ENCODE measurements at regions not wholly inside any gene's neighbourhood (a gene's known extent, or its start where the extent isn't known, plus 50 kb on each side); places are given as distances from the start of the nearest gene placed in this dataset.

DNA sequence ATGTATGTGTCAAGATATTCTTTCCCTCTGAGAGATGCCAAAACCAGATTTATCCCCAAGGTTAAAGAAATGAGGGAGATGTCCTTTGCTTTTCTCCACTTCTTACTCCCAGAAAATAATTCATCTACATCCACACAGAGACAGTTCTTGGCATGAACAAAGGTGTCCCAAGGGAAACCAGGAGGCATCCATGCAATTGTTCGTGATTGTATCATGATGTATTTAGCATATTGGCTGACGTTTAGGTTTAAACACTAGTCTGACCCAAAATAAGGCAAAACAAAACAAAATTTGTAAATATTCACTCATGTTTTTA is 223.9 kb downstream of the C7orf25 start:
- H3K4me3 ChIP-seq (ENCODE audit: low read depth, low read length) = no peak overlapping the region
- TF ChIP-seq, protein P1, sequence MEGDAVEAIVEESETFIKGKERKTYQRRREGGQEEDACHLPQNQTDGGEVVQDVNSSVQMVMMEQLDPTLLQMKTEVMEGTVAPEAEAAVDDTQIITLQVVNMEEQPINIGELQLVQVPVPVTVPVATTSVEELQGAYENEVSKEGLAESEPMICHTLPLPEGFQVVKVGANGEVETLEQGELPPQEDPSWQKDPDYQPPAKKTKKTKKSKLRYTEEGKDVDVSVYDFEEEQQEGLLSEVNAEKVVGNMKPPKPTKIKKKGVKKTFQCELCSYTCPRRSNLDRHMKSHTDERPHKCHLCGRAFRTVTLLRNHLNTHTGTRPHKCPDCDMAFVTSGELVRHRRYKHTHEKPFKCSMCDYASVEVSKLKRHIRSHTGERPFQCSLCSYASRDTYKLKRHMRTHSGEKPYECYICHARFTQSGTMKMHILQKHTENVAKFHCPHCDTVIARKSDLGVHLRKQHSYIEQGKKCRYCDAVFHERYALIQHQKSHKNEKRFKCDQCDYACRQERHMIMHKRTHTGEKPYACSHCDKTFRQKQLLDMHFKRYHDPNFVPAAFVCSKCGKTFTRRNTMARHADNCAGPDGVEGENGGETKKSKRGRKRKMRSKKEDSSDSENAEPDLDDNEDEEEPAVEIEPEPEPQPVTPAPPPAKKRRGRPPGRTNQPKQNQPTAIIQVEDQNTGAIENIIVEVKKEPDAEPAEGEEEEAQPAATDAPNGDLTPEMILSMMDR (IDR thresholded peaks at IDR 0.05; ENCODE audit: borderline replicate concordance, insufficient read depth, low read depth, low read length) = no peak

DNA sequence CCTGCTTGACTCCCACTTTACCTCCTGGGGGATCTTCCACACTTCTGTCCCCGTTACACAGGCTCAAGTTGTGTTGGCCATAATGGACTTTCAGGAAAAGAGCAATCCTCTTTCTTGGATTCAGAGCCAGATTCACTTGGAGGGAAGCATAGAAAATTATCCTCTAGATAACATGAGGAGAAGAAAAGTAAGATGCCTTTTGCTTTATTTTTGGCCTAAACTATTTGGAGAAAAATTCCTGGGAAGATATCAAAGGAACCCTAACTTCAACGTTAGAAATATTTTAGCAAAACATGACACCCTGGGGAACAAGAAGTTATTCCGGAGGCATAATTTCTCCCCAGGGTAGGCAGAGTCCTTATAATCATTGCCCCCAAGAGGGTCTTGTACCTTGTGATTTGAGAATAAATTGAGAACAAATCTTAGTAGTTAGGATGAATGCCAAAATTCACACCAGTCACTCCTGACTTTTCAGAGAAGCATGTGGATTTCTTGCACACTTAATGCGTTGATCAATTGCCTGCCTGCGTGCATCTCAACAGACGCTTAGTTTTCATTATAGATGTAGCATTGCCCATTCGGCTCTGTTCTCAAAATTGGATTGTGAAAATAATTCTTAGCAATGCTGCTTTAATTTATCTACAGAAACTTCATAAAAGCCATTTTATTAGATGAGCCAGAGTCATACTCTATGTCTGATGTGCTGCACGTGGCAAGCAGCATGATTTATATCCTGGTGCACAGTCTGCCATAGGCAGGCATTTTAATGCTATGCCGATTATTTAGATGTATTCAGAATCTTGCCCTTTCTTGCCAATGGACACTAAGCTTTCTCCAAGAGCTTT is 224.4 kb downstream of the C7orf25 start:
- TF ChIP-seq, protein P1 (IDR thresholded peaks at IDR 0.05; ENCODE audit: borderline replicate concordance, insufficient read depth, low read depth, low read length) = no peak
- no peak overlapping the region for H3K4me3 ChIP-seq (ENCODE audit: low read depth, low read length)

DNA sequence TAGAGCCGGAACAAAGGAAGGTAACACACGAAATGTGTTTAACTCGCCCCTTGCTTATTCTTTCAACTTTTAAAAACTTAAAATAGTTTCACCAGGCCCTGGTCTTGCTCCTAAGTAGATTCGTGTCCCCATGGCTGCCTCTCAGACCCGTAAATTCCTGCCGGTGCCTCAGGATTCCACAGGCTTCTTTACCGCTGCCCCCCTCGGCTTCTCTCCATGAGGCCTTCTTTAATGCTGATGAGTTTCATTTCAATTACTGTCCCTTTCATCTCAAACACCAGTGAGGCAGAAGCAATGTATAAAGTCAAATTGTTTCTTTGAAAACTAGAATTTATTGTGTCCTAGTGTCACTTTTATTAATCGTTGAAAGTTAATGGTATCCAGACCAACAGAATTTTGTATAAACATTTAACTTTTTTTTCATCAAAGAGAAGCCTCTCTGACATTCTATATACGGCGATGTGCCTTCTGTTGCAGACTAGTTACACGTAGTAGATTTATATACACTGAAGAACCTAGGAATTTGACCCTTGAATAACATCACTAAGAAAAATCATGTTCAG is 225.2 kb downstream of the C7orf25 start:
- TF ChIP-seq, protein P1 (IDR thresholded peaks at IDR 0.05; ENCODE audit: borderline replicate concordance, insufficient read depth, low read depth, low read length) = no peak
- no peak overlapping the region for H3K4me3 ChIP-seq (ENCODE audit: low read depth, low read length)

DNA sequence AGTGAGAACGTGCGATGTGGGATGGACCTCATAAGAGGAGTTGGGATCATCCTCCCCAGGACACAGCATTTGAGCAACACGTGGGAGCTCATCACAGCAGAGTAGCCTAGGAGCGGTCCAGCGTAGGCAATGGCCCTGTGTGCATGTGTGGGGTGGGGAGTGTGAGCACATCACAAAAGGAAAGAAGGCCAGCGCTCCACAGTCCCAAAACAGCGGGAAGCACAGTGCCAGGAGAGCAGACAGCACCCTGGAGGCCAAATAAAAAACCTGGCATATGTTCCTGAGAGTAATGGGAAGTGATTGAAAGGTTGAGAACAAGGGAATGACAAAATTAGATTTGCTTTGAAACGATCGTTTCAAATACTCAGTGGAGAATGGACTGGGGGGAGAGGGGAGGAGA is 226.0 kb downstream of the C7orf25 start:
- TF ChIP-seq, protein P1 (IDR thresholded peaks at IDR 0.05; ENCODE audit: borderline replicate concordance, insufficient read depth, low read depth, low read length) = no peak
- no peak overlapping the region for H3K4me3 ChIP-seq (ENCODE audit: low read depth, low read length)

DNA sequence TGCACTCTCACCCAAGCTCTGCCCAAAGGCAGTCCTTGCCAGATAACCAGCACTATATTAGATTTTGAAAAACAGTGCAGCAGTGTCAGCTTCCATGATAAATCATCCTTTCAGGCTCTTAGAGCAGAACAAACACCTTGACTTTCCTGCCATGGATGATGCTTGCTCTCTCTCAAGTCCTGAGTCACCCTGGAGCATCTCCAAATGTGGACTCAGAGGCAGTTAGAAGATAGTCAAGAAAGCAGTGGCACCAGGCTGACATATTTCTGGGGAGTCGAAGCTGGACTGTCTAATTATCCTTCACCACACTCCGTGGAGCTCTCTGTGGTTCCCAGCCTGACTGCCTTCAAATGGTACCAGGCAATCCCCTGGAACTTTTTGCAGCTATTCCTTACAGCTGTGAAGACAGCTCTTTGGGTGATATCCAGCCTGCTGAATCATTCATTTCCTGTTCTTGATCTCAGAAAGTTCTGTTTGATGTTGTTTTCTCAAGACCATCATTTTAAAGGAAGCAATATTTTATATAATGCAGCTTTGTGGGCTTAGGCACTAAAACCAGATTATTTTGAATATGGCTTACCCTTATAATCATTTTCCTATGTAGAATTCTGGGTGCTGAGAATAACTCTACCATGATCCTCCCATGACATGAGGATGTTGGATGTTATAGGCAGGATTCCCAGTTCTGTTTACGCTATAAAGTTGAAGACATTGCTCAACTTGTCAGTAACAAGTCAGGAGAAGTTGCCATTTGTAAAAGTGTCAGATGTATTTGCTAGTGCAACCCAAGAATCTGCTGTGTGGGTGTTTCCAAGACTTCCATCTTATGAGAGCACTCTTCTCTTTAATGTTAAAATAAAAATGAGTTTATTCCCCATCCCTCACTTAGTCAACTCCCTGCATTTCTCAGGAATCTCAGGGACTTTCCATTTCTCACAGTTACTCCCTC is 233.8 kb downstream of the C7orf25 start:
- H3K4me3 ChIP-seq (ENCODE audit: low read depth, low read length) = no peak overlapping the region

DNA sequence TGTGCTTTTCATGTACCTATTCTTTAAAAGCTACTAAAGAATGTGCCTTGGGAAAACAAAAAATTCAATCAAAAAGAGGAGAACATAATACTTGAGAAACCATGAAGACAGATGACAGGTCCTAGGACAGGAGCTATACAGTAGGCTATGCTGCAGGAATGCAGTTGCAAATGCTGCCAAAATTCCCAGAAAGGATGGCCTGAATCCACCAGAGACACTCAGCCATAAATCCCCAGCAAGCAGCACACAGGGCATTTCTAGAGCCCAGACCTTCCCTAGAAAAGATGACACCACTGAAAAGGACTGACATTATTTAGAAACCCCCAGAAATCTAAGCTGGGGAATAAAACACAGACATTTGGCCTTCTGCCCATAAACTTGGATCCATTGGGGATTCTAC is 237.3 kb downstream of the C7orf25 start:
- TF ChIP-seq, protein P1 (IDR thresholded peaks at IDR 0.05; ENCODE audit: borderline replicate concordance, insufficient read depth, low read depth, low read length) = no peak
- no peak overlapping the region for H3K4me3 ChIP-seq (ENCODE audit: low read depth, low read length)

More for the DNA sequence above, 233.8 kb downstream of the C7orf25 start:
- TF ChIP-seq, protein P1 (IDR thresholded peaks at IDR 0.05; ENCODE audit: borderline replicate concordance, insufficient read depth, low read depth, low read length) = no peak

Measured in GM12875 (cell line).